Body of pancreas (tissue), 4 donors: ENCODE measurements at regions not wholly inside any gene's neighbourhood (a gene's known extent, or its start where the extent isn't known, plus 50 kb on each side); places are given as distances from the start of the nearest gene placed in this dataset.

Source experiments
- ATAC-seq: fragments of 150-250 bp; one replicate; pipeline ENCODE4 v1.9.1; 2016
- DNase-seq, 4 donors: peaks; one replicate each; pipeline ENCODE4 v3.0.0-alpha.2; 2019
- H3K27ac ChIP-seq, 4 donors: fragments of 200-600 bp; sonication (generic); 1 replicate in 3 of 4; 2 replicates in 1 of 4; pipeline versions ENCODE4 v1.5.1 to v1.6.1; 2016 to 2019; ENCODE audit warnings: mild to moderate bottlenecking in 1 of 4, mixed read lengths in 1 of 4, moderate library complexity in 1 of 4
- H3K27me3 ChIP-seq, 2 donors: fragments of 200-600 bp; sonication (generic); one replicate each; pipeline ENCODE4 v1.6.0; 2016; ENCODE audit warnings: mild to moderate bottlenecking in 1 of 2
- H3K36me3 ChIP-seq, 2 donors: fragments of 200-600 bp; sonication (generic); replicated peaks in 1 of 2; 2 replicates each; pipeline ENCODE4 v1.5.1; 2016; ENCODE audit warnings: low read depth in 2 of 2; ENCODE audit not compliant: insufficient read depth in 1 of 2
- H3K4me1 ChIP-seq: fragments of 200-600 bp; sonication (generic); one replicate; pipeline ENCODE4 v1.6.0; 2016
- H3K4me3 ChIP-seq, 2 donors: fragments of 200-600 bp; sonication (generic); 1 replicate in 1 of 2; 2 replicates in 1 of 2; pipeline ENCODE4 v1.5.1; 2016 to 2019
- H3K9me3 ChIP-seq, 3 donors: fragments of 200-600 bp; sonication (generic); 1 replicate in 2 of 3; 2 replicates in 1 of 3; pipeline ENCODE4 v1.5.1; 2016
- CTCF ChIP-seq, 7 experiments: fragments of 450-650 bp in 4 of 7; fragments of 200-600 bp in 3 of 7; sonication (generic) in 3 of 7; IDR thresholded peaks; one replicate each; pipeline ENCODE4 v1.5.1; 2016 to 2019; ENCODE audit warnings: antibody characterized with exemption in 7 of 7
- POLR2A ChIP-seq, 3 donors: fragments of 450-650 bp; IDR thresholded peaks; one replicate each; pipeline ENCODE4 v1.6.1; 2016; ENCODE audit warnings: antibody characterized with exemption in 3 of 3, mild to moderate bottlenecking in 2 of 3
- WGBS, 2 donors: methylation state at CpG; one replicate each; pipeline ENCODE4 v1.1.5; 2017; 5-methylcytosine and 5-hydroxymethylcytosine counted together
- intact Hi-C: fragments of 100-400 bp; cut with DNase I; formaldehyde crosslinking; loops from one replicate; pipeline ENCODE4 v1.15.1; 2023

DNA sequence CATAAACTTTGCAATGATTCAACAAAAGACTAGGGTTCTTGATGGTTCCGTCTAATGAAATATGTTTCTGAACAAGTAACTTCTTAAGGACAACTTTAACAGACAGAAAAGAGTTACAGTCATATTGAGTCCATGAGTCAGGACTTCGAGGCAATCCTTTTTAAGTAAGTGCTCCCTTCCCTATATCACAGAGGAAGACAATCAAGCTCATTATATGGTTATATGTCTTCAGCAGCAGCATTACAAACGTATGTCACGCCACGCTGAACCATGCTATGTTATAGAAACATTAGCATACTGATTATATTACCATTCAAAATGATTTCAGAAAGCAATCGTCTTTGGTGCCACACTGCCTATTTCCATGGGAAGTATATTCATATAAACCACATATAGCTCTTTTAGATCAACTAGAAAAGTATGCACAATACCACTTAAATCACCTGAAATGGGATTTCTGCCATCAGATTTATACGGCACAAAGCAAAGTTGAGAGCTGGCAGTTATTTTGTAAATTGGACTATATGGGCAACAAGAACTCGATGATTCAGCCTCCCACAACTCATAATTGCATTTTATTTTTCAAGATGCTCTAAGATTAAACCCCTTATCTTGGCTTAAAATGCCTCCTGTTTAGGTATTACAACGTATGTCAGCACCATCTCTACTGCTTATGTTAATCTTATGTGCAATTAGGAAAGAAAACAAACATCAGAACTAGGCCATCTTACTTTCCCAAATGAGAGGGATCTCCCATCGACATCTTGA, 111.3 kb upstream of the SAMSN1 start:
- Histone ChIP-seq H3K27ac (no peak overlapping the region), H3K36me3 (no peaks in the 10 kb centered on the region), H3K27me3 (no peaks in the 10 kb centered on the region), H3K4me3 (no peak overlapping the region), H3K9me3 (no peaks in the 10 kb centered on the region), H3K4me1 (no peaks in the 10 kb centered on the region)
- DNase-seq (no peak), ATAC-seq (no peak)
- WGBS, 2 donors = 64 to 76% methylated on average over 10 of the region's 10 CpGs
- no peak for TF ChIP-seq CTCF (IDR thresholded peaks at IDR 0.05)
- no peak for TF ChIP-seq POLR2A (IDR thresholded peaks at IDR 0.05)
- intact Hi-C loops = no loop called here

DNA sequence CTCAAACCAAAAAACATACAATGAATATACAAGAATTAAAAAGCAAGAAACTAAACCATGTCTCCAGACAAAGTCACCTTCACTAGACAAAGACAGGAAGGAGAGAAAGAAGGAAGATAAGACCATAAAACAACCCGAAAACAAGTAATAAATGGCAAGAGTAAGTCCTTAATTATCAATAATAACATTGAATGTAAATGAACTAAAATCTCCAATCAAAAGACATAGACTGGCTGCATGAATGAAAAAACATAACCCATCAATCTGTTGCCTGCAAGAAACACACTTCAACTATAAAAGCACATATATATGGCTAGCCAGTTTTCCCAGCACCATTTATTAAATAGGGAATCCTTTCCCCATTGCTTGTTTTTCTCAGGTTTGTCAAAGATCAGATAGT, 100.8 kb upstream of the SAMSN1 start:
- no peaks in the 10 kb centered on the region for H3K4me1 ChIP-seq
- 52 to 55% methylated on average over 1 of the region's 1 CpG for WGBS, 2 donors
- H3K27me3 ChIP-seq = no peaks in the 10 kb centered on the region
- TF ChIP-seq CTCF (IDR thresholded peaks at IDR 0.05) (no peak), POLR2A (IDR thresholded peaks at IDR 0.05) (no peak)
- no peaks in the 10 kb centered on the region for H3K36me3 ChIP-seq
- no peak for DNase-seq
- H3K27ac ChIP-seq = no peak overlapping the region
- no peak overlapping the region for H3K4me3 ChIP-seq
- intact Hi-C loops = no loop called here
- no peak for ATAC-seq
- no peaks in the 10 kb centered on the region for H3K9me3 ChIP-seq

DNA sequence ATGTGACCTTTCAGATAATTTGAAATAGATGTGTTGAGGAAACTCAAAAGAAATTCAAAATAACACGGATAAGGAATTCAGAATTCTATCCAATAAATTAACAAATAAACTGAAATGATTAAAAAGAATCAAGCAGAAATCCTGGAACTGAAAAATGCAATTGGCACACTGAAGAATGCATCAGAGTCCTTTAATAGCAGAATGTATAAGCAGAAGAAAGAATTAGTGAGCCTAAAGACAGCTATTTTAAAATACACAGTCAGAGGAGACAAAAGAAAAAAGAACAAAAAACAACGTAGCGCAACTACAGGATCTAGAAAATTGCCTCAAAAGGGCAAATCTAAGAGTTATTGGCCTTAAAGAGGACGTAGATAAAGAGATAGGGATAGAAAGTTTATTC, 99.6 kb upstream of the SAMSN1 start:
- intact Hi-C loops = no loop called here
- no peak for DNase-seq
- WGBS, 2 donors = 60 to 64% methylated on average over 4 of the region's 4 CpGs
- H3K27ac ChIP-seq = no peak overlapping the region
- no peaks in the 10 kb centered on the region for H3K36me3 ChIP-seq
- no peaks in the 10 kb centered on the region for H3K27me3 ChIP-seq
- H3K4me3 ChIP-seq = no peak overlapping the region
- H3K4me1 ChIP-seq = no peaks in the 10 kb centered on the region
- no peaks in the 10 kb centered on the region for H3K9me3 ChIP-seq
- TF ChIP-seq POLR2A (IDR thresholded peaks at IDR 0.05) (no peak), CTCF (IDR thresholded peaks at IDR 0.05) (no peak)
- no peak for ATAC-seq

DNA sequence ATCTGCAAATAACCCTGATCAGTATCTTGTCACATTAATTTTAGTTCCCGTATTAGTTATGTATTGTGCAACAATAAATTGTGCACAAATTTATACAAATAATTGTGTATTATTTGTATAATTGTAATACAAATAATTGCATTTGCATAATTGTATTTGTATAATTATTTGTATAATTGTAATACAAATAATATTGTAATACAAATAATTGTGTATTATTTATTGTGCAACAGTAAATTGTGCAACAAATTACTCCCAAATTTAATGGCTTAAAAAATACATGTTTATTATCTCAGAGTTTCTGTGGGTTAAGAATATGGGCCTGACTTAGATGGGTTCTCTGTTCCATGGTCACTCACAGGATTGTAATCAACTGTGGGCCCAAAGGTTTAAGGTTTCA, 86.2 kb upstream of the SAMSN1 start:
- WGBS, 2 donors = 83 to 92% methylated on average over 1 of the region's 1 CpG
- ATAC-seq = no peak
- TF ChIP-seq POLR2A (IDR thresholded peaks at IDR 0.05) (no peak), CTCF (IDR thresholded peaks at IDR 0.05) (no peak)
- Histone ChIP-seq H3K27ac (no peak overlapping the region), H3K9me3 (no peaks in the 10 kb centered on the region), H3K4me3 (no peak overlapping the region), H3K27me3 (no peaks in the 10 kb centered on the region), H3K4me1 (no peaks in the 10 kb centered on the region), H3K36me3 (no peaks in the 10 kb centered on the region)
- DNase-seq = no peak
- intact Hi-C loops = no loop called here

GRCh38 chr21:14630556-14631069, 84.5 kb upstream of the SAMSN1 start:
- H3K9me3 ChIP-seq = no peaks in the 10 kb centered on the region
- ATAC-seq (no peak), DNase-seq (no peak)
- WGBS, 2 donors = 23 to 33% methylated on average over 2 of the region's 2 CpGs
- intact Hi-C loops = no loop called here
- H3K27ac ChIP-seq = no peak overlapping the region
- no peaks in the 10 kb centered on the region for H3K4me1 ChIP-seq
- no peak overlapping the region for H3K4me3 ChIP-seq
- no peaks in the 10 kb centered on the region for H3K27me3 ChIP-seq
- H3K36me3 ChIP-seq = no peaks in the 10 kb centered on the region
- TF ChIP-seq CTCF (IDR thresholded peaks at IDR 0.05) = no peak
- no peak for TF ChIP-seq POLR2A (IDR thresholded peaks at IDR 0.05)
